ENCODE measurements at regions not wholly inside any gene's neighbourhood (a gene's known extent, or its start where the extent isn't known, plus 50 kb on each side); places are given as distances from the start of the nearest gene placed in this dataset.

- no peak overlapping the region for H3K4me3 ChIP-seq (ENCODE audit: low read depth, low read length)
- DNase-seq (ENCODE audit: low read depth) = no peak
- TF ChIP-seq CTCF (IDR thresholded peaks at IDR 0.05; ENCODE audit: low read depth, low read length, missing control alignments) = no peak
Measured at GRCh38 chr14:56896922-56897321, 86.6 kb upstream of the OTX2 start.

- H3K4me3 ChIP-seq (ENCODE audit: low read depth, low read length) = no peak overlapping the region
- no peak for TF ChIP-seq CTCF (IDR thresholded peaks at IDR 0.05; ENCODE audit: low read depth, low read length, missing control alignments)
- DNase-seq (ENCODE audit: low read depth) = no peak
Measured at GRCh38 chr14:56896231-56896630, 86.0 kb upstream of the OTX2 start.

GRCh38 chr14:56895154-56895553 lies 84.9 kb upstream of the OTX2 start:
- DNase-seq (ENCODE audit: low read depth) = no peak
- TF ChIP-seq CTCF (IDR thresholded peaks at IDR 0.05; ENCODE audit: low read depth, low read length, missing control alignments) = no peak
- no peak overlapping the region for H3K4me3 ChIP-seq (ENCODE audit: low read depth, low read length)

GRCh38 chr14:56894591-56894991 lies 84.3 kb upstream of the OTX2 start:
- DNase-seq (ENCODE audit: low read depth) = no peak
- no peak overlapping the region for H3K4me3 ChIP-seq (ENCODE audit: low read depth, low read length)
- no peak for TF ChIP-seq CTCF (IDR thresholded peaks at IDR 0.05; ENCODE audit: low read depth, low read length, missing control alignments)

- TF ChIP-seq CTCF (IDR thresholded peaks at IDR 0.05; ENCODE audit: low read depth, low read length, missing control alignments) = no peak
- no peak overlapping the region for H3K4me3 ChIP-seq (ENCODE audit: low read depth, low read length)
- no peak for DNase-seq (ENCODE audit: low read depth)
Measured at GRCh38 chr14:56892959-56893358, 82.7 kb upstream of the OTX2 start.

- no peak for TF ChIP-seq CTCF (IDR thresholded peaks at IDR 0.05; ENCODE audit: low read depth, low read length, missing control alignments)
- DNase-seq (ENCODE audit: low read depth) = no peak
Measured at GRCh38 chr14:56891226-56891625, 80.9 kb upstream of the OTX2 start.

GRCh38 chr14:56889705-56890104 lies 79.4 kb upstream of the OTX2 start:
- DNase-seq (ENCODE audit: low read depth) = no peak
- no peak overlapping the region for H3K4me3 ChIP-seq (ENCODE audit: low read depth, low read length)
- TF ChIP-seq CTCF (IDR thresholded peaks at IDR 0.05; ENCODE audit: low read depth, low read length, missing control alignments) = no peak

More at GRCh38 chr14:56891226-56891625, 80.9 kb upstream of the OTX2 start:
- H3K4me3 ChIP-seq (ENCODE audit: low read depth, low read length) = no peak overlapping the region

Data from GM12864 (cell line).